ENCODE measurements at regions not wholly inside any gene's neighbourhood (a gene's known extent, or its start where the extent isn't known, plus 50 kb on each side); places are given as distances from the start of the nearest gene placed in this dataset.

DNA sequence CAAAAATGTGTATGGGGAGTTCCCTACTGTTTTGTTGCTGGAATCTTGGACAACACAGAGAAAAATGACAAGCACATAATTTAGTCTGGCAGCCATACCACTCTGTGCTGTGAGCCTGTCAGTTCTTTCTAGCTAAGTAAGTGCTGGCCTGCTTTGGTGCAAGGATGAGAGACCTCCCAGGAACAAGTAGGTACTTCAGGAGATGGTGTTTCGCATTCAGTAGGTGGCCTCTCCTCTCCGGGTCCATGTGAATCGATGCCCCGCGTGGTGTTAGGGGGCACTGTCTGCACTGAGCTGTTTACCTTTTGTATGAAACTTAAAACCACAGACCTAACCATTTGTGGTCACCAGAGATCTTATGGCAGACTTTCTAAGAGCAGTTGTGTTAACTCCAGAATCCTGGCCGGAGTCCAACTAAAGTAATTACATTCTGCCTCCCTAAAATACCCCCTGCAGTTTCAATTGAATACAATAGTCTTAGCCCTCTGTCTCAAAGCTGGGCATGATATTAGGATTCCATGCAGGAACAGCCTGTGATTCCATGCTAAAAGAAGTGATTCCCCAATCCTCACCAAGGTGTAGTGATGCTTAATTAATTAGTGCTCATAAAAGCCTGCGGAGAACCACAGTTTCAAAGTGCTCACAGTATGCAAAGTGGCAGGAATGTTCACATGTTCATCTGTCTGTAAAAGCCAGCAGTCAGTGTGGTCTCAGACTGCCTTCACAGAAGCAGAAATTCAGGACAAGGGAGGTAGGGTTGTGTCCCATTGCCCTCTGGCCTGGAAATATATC is 64.2 kb downstream of the LLPH start:
- ATAC-seq, result peak; percentile 75
- no peak for TF ChIP-seq SNAI2 (CRISPR knock-in tag; IDR thresholded peaks at IDR 0.05)
- TF ChIP-seq TCF4 (CRISPR knock-in tag; IDR thresholded peaks at IDR 0.05; ENCODE audit: borderline replicate concordance), result no peak
- TF ChIP-seq ESRRG (CRISPR knock-in tag; IDR thresholded peaks at IDR 0.05), result no peak
- no peak for TF ChIP-seq ZFP30 (CRISPR knock-in tag; IDR thresholded peaks at IDR 0.05)
- no peak for TF ChIP-seq ISL1 (CRISPR knock-in tag; IDR thresholded peaks at IDR 0.05)
- TF ChIP-seq ZFP3 (CRISPR knock-in tag; IDR thresholded peaks at IDR 0.05), result no peak
- TF ChIP-seq ARNTL (CRISPR knock-in tag; IDR thresholded peaks at IDR 0.05; ENCODE audit: borderline replicate concordance, low read depth), result no peak

DNA sequence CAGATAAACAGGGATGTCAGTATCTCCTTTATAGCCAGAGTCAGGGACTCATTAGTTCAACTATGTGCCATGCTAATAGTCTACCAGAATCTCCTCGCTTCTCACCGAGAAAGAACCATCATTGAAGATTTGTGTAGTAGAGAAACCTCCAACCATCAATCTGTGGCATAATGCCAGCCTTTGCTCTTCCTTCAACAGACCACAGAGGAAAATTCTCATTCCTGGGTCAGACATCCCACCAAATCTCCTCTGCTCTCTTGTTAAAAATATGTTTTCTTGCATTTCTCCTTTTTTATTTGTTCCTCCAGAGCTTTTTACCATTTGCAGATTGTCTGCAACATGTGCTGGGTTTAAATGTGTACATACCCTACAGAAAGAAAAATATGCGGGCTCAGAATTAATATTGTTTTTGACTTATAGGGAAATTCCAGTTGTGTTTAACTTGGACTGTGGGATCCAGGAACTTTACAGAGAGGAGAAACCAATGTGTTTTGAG is 64.9 kb downstream of the LLPH start:
- ATAC-seq, result peak; percentile 35
- TF ChIP-seq TOX (CRISPR knock-in tag; IDR thresholded peaks at IDR 0.05; ENCODE audit: borderline replicate concordance), result no peak
- TF ChIP-seq, protein P1, sequence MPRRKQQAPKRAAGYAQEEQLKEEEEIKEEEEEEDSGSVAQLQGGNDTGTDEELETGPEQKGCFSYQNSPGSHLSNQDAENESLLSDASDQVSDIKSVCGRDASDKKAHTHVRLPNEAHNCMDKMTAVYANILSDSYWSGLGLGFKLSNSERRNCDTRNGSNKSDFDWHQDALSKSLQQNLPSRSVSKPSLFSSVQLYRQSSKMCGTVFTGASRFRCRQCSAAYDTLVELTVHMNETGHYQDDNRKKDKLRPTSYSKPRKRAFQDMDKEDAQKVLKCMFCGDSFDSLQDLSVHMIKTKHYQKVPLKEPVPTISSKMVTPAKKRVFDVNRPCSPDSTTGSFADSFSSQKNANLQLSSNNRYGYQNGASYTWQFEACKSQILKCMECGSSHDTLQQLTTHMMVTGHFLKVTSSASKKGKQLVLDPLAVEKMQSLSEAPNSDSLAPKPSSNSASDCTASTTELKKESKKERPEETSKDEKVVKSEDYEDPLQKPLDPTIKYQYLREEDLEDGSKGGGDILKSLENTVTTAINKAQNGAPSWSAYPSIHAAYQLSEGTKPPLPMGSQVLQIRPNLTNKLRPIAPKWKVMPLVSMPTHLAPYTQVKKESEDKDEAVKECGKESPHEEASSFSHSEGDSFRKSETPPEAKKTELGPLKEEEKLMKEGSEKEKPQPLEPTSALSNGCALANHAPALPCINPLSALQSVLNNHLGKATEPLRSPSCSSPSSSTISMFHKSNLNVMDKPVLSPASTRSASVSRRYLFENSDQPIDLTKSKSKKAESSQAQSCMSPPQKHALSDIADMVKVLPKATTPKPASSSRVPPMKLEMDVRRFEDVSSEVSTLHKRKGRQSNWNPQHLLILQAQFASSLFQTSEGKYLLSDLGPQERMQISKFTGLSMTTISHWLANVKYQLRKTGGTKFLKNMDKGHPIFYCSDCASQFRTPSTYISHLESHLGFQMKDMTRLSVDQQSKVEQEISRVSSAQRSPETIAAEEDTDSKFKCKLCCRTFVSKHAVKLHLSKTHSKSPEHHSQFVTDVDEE (CRISPR knock-in tag; IDR thresholded peaks at IDR 0.05), result no peak
- no peak for TF ChIP-seq ISL1 (CRISPR knock-in tag; IDR thresholded peaks at IDR 0.05)
- TF ChIP-seq PPARA (CRISPR knock-in tag; IDR thresholded peaks at IDR 0.05; ENCODE audit: borderline replicate concordance), result no peak
- TF ChIP-seq ZNF565 (CRISPR knock-in tag; conservative IDR thresholded peaks at IDR 0.05; ENCODE audit: low read depth), result no peak
- no peak for TF ChIP-seq ZNF70 (CRISPR knock-in tag; IDR thresholded peaks at IDR 0.05)
- no peak for TF ChIP-seq BACH2 (CRISPR knock-in tag; IDR thresholded peaks at IDR 0.05; ENCODE audit: borderline replicate concordance)
- TF ChIP-seq, protein P2, sequence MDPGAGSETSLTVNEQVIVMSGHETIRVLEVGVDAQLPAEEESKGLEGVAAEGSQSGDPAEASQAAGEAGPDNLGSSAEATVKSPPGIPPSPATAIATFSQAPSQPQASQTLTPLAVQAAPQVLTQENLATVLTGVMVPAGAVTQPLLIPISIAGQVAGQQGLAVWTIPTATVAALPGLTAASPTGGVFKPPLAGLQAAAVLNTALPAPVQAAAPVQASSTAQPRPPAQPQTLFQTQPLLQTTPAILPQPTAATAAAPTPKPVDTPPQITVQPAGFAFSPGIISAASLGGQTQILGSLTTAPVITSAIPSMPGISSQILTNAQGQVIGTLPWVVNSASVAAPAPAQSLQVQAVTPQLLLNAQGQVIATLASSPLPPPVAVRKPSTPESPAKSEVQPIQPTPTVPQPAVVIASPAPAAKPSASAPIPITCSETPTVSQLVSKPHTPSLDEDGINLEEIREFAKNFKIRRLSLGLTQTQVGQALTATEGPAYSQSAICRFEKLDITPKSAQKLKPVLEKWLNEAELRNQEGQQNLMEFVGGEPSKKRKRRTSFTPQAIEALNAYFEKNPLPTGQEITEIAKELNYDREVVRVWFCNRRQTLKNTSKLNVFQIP (CRISPR knock-in tag; IDR thresholded peaks at IDR 0.05; ENCODE audit: borderline replicate concordance, low read depth), result no peak
- no peak for TF ChIP-seq OSR1 (CRISPR knock-in tag; IDR thresholded peaks at IDR 0.05)
- TF ChIP-seq ZNF8 (CRISPR knock-in tag; IDR thresholded peaks at IDR 0.05), result no peak
- TF ChIP-seq ARNTL (CRISPR knock-in tag; IDR thresholded peaks at IDR 0.05; ENCODE audit: borderline replicate concordance, low read depth), result no peak
- TF ChIP-seq CSDC2 (CRISPR knock-in tag; IDR thresholded peaks at IDR 0.05), result no peak
- no peak for TF ChIP-seq GLIS3 (CRISPR knock-in tag; IDR thresholded peaks at IDR 0.05)
- no peak for TF ChIP-seq RARB (CRISPR knock-in tag; IDR thresholded peaks at IDR 0.05)
- TF ChIP-seq, protein P3, sequence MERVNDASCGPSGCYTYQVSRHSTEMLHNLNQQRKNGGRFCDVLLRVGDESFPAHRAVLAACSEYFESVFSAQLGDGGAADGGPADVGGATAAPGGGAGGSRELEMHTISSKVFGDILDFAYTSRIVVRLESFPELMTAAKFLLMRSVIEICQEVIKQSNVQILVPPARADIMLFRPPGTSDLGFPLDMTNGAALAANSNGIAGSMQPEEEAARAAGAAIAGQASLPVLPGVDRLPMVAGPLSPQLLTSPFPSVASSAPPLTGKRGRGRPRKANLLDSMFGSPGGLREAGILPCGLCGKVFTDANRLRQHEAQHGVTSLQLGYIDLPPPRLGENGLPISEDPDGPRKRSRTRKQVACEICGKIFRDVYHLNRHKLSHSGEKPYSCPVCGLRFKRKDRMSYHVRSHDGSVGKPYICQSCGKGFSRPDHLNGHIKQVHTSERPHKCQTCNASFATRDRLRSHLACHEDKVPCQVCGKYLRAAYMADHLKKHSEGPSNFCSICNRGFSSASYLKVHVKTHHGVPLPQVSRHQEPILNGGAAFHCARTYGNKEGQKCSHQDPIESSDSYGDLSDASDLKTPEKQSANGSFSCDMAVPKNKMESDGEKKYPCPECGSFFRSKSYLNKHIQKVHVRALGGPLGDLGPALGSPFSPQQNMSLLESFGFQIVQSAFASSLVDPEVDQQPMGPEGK (CRISPR knock-in tag; IDR thresholded peaks at IDR 0.05; ENCODE audit: borderline replicate concordance), result no peak
- TF ChIP-seq SNAI2 (CRISPR knock-in tag; IDR thresholded peaks at IDR 0.05), result no peak
- no peak for TF ChIP-seq ZFP3 (CRISPR knock-in tag; IDR thresholded peaks at IDR 0.05)

DNA sequence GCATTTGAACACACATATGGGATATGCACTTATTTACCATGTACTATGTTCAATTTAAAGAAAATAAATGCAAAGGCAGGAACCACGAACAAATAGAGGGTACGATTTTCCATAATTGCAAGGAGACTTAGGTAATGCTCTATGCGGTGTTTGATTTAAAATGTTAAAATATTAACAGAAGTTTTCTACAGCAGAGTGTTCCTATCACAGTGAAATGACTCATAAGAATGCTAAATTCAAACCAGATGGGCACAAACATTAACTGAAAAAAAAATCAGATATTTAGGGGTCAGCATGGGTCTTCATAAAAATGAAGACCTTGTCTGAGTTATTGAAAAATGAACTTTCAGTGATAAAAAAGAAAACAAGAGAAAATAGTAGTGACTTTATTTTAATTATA is 65.4 kb downstream of the LLPH start:
- peak; percentile 62 for ATAC-seq
- TF ChIP-seq, protein P4, sequence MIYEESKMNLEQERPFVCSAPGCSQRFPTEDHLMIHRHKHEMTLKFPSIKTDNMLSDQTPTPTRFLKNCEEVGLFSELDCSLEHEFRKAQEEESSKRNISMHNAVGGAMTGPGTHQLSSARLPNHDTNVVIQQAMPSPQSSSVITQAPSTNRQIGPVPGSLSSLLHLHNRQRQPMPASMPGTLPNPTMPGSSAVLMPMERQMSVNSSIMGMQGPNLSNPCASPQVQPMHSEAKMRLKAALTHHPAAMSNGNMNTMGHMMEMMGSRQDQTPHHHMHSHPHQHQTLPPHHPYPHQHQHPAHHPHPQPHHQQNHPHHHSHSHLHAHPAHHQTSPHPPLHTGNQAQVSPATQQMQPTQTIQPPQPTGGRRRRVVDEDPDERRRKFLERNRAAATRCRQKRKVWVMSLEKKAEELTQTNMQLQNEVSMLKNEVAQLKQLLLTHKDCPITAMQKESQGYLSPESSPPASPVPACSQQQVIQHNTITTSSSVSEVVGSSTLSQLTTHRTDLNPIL (CRISPR knock-in tag; IDR thresholded peaks at IDR 0.05; ENCODE audit: low read depth), result no peak

DNA sequence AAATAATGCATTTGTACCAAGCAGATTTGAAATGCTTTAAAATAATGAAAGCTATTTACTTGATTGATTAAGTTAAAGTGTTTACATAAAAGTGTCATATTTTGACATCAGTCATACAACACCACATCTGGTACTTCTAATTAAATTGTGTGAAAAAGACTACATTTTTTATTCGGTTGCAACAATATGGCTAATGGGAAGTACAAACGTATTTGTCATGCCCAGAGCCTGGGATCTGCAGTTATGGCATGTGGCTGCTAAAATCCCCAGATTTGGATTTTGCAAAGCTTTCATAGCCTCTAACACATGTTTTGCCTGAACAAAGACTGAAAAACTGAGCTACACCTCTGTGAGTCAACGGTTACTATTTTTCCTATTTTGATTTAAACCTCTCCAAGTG is 66.6 kb downstream of the LLPH start:
- ATAC-seq, result no peak
- no peak for TF ChIP-seq OSR1 (CRISPR knock-in tag; IDR thresholded peaks at IDR 0.05)
- TF ChIP-seq ARNTL (CRISPR knock-in tag; IDR thresholded peaks at IDR 0.05; ENCODE audit: borderline replicate concordance, low read depth), result no peak
- TF ChIP-seq, protein P1 (CRISPR knock-in tag; IDR thresholded peaks at IDR 0.05), result no peak
- no peak for TF ChIP-seq ESRRG (CRISPR knock-in tag; IDR thresholded peaks at IDR 0.05)
- TF ChIP-seq ZC3H10 (CRISPR knock-in tag; IDR thresholded peaks at IDR 0.05), result no peak
- TF ChIP-seq, protein P2 (CRISPR knock-in tag; IDR thresholded peaks at IDR 0.05; ENCODE audit: borderline replicate concordance, low read depth), result no peak
- TF ChIP-seq ZFP30 (CRISPR knock-in tag; IDR thresholded peaks at IDR 0.05), result no peak
- no peak for TF ChIP-seq ZNF8 (CRISPR knock-in tag; IDR thresholded peaks at IDR 0.05)
- TF ChIP-seq ZNF70 (CRISPR knock-in tag; IDR thresholded peaks at IDR 0.05), result no peak
- TF ChIP-seq ZFP3 (CRISPR knock-in tag; IDR thresholded peaks at IDR 0.05), result no peak
- no peak for TF ChIP-seq PPARA (CRISPR knock-in tag; IDR thresholded peaks at IDR 0.05; ENCODE audit: borderline replicate concordance)
- no peak for TF ChIP-seq CSDC2 (CRISPR knock-in tag; IDR thresholded peaks at IDR 0.05)
- no peak for TF ChIP-seq ISL1 (CRISPR knock-in tag; IDR thresholded peaks at IDR 0.05)

Measured in SK-N-SH treated with all-trans-retinoic acid at 6 μM for 48 hours (cell line).